DMS79 (cell line): ENCODE measurements at regions not wholly inside any gene's neighbourhood (a gene's known extent, or its start where the extent isn't known, plus 50 kb on each side); places are given as distances from the start of the nearest gene placed in this dataset.

ENCODE experiments used
- DNase-seq: peaks from one replicate; lab custom pipeline; 2025; lab: John Stamatoyannopoulos, UW

DNA sequence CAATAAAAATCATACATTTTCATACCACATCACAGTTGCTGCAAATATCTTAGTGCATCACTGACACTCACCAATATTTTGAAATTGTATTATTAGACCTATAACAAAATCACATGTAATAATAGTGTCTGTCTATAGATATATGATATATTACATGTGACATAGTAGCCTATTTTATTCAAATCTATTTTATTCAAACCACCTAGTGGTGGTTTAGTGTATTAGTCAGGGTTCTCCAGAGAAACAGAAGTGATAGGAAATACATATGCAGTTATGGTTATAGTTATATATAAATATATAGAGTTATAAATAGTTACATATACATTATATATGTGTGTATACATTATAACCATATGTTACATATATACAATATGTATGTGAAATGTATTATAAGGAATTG lies 366.5 kb upstream of the ARID1B start:
- DNase-seq, result no peak

DNA sequence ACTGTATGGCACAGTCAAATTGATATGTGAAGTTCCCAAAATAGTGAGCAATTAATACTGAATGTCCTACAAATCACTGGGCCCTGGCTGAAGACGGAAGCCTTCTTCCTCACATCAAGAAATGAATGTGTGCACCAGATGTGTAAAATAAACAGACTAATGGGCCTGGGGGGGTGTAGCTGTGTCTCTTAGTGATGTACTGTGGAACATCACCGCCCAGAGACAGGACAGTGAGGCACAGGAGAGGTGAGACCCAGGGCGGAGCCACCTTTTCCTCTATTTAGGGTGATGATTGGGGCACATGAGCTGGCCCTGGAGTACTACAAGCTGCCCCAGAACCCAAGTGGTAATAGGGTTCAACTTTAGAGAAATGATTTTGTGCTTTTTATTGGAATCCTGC lies 368.5 kb upstream of the ARID1B start:
- DNase-seq, result no peak

DNA sequence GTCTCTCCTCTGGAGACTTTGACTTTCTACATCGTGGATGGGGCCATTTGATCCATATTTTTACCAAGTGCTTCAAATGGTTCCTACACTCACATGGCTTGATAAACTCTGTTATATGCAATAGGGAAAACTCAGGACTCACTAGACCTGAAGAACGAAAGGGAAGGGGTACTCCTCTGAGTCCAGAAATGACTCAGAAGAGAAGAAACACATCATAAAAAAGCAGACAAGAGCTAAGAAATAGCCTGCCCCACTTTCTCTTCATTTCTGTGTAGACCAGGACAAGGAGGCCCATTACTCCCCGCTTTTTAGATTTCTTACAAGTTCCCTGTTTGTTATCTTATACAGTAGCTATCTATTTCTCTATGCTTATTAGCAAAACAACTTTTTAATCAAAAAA lies 369.8 kb upstream of the ARID1B start:
- DNase-seq, result no peak

DNA sequence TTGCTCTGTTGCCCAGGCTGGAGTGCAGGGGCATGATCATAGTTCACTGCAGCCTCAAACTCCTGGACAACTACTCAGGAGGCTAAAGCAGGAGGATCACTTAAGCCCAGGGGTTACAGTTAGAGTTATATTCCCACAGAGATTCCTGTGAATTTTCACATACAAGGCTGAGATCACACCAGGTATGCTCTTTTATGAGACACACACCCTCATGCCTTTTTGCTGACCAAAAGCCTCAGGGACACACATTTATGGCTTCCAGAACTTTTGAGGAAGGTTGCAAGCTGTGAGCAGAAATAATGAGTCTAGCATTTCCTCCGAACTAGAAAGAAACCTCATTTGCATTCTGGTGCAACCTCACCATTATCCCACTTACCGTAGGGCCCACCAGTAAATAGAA lies 370.5 kb upstream of the ARID1B start:
- DNase-seq, result no peak

DNA sequence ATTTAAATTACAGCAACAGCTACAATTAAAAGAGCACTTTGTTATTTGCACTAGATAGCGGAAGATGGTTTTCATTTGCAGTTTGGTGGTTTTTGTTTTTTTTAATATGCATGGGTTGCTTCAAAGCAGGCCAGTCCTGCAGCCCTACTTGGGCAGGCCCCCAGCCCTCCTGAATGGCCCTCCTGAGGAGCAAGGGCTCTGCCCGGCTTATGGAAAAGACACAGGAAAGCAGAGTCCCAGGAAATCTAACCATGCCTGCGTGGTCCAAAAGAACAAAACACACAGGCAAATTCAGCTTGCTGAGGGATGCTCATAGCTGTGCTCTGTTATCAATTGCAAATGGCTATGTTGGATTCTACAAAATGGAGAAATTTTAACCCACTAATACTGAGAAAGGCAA lies 371.1 kb upstream of the ARID1B start:
- no peak for DNase-seq

DNA sequence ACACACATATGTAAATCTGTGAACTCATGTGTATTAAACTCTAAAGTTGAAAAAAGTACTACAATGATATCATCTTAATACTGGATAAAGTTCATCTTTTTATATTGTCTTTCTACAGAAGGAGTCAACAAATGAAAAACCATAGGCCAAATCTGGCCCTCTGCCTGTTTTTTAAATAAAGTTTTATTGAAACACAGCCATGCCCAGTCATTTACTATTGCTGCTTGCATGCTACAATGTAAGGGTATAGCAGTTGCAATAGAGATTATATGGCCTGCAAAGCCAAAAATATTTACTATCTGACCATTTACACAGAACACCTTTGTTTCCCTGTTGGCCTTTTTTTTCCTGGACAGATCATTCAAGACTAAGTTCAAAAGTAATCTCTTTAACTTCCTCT lies 374.6 kb upstream of the ARID1B start:
- DNase-seq, result no peak

DNA sequence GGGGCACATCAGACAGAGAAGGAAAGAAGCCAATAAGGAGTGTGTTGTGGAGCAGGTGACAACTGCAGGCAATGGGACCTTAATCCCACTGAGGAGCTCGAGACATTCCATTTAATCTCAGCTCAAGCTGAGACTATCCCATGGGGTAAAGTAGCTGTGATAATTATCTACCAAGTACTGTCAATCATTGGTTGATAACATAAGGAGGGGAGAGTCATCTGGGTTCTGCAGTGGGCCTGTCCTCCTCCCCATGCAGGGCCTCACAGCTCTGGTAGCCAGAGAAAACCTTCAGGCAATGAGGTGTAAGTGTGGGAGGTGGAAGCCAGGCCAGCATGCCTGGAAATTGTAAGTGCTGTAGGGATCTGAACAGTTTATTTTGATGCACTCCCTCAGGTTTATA lies 375.0 kb upstream of the ARID1B start:
- no peak for DNase-seq

DNA sequence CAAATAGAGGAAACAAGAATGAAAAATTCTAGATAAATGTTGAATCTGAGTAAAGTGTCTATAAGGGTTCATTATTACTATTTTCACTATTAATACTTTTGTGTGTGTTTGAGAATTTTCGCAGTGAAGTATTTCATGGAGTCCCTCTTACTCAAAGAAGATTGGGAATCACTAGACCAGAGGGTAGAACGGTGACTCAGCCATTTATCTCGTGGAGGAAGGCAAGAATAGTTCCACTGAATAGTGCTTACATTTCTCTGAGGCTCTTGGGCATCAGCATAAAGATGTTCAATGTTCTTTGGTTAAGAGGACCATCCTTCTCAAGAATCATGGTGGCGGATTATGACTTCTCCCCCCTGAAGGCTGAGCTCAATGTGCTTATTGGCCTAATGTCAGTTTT lies 376.7 kb upstream of the ARID1B start:
- no peak for DNase-seq

DNA sequence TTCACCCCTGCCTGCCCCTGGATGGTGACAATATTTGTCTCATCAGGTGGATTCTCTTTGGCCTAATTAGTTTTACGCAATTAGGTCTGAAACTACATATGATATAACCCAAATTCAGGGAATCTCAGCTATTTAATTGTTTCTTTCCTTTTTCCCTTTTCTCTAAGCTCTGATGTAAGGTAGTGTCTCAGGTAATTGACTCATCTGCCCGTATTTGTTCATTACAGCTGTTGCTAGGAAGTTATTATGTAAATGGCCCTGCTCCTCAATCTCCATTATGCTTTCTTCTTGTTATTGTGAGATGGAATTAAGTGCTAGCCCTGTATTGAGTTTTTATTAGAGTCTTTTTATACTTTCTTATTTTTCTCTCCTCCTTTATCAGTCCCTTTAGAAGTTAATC lies 378.2 kb upstream of the ARID1B start:
- no peak for DNase-seq

DNA sequence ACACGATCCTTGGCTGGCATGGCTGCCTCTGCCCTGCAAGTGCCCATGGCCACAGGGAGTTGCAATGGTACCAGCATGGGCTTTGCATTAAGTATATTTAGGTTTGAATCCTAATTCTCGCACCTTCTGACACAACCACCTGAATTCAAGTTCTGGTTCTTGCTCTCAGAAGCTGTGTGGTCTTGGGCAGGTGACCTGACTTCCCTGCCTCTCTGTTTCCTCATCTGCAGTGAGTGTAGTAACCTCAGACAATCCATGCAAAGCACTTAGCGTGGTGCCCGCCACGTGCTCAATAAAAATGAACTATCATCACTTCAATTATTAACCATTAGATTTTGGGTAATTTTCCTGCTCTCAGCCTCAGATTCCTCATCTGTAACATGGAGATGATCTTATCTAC lies 378.8 kb upstream of the ARID1B start:
- no peak for DNase-seq

DNA sequence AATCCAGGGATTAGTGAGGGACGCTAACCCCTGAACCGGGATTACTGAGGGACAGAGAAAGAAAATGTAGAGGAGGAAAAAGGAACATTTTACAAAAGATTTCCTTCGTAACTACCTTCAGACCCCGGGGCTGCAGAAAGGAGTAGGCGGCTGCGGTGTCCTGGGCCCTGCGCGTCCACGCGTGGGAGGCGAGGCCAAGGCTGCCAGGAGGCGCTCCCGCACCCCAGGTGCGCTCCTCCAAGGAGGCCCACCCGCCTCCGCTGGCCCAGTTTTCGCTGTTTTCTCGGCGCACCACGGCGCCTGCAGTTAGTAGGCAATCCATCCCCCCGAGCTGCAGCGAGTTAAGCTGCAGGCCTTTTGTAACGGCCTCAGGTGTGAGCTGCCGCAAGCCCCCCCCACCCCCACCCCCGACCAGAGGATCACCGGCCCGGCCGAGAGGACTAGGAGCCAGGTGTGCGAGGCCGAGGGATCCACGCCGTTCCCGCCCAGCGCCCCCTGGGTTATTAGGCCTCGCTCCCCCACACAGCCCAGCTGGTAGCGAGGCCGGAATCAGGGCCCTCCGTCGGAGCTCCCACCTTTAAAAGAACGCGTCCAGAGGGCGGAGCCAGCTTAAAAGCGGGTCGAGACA lies 380.3 kb upstream of the ARID1B start:
- DNase-seq, result no peak

DNA sequence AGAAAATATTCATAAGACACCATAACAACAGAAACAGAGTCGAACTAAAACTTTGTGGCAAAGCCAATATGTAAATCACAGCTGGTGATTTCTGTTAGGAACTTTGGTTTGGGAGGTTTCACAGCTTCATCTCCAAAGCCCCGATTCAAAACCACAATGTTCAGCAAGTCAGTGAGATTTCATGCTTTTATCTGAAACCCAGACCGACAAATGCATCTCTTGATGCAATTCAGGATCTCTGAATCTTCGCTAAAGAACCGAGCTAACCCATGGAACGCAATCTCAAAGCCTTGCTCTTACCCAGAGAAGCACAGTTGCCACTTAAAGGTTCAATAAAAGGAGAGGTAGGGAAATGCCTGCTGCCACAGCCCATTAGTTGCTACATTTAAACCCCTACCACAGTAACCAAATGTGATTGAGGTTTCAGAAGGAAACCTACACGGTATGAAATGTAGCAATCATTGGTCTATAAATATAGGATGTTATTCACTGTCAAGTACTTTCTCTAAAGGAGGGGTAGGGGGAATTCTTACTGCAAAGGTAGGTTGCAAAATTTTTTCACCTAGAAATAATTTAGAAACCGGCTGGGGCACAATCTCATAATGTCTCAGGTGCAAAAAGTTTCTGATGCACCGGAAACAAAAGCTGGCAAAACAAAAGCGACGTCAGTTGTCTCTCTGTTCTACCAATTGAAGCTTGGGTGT lies 381.0 kb upstream of the ARID1B start:
- DNase-seq, result no peak

DNA sequence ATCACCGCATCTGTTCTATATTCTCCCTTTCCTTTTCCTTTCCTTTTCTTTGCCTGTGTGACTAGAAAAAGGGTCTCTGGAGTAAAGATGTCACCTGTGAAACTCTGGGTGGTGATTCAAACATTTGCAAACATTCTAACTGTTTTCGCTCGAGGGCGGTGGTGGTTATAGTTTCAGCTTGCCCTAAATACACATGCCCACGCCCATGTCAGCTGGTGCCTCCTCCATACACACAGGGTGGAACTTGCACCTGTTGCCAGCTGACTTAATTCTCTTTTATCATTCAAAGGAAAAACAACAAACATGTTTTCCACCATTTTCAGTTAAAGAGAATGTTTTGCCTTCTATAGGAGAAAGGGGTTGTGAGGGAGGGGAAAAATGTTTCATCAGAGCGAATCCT lies 381.9 kb upstream of the ARID1B start:
- DNase-seq, result no peak

DNA sequence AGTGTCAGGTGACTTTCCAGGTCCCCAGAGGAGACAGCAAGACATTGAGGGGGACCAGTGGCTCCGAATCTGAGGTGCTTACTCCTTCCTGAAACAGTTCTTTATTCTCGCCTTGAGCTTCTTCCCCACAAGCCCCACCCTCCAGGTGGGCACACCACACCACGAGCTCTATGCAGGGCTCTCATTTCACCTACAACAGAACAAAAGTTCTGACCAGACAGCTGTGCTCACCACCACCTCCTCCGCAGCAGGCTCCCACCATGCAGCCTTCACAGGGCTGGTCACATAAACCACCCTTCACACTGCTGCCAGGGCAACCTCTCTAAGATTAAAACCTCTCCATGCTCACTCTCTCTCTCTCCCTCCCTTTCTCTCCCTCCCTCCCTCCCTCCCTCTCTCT lies 384.5 kb upstream of the ARID1B start:
- DNase-seq, result no peak

DNA sequence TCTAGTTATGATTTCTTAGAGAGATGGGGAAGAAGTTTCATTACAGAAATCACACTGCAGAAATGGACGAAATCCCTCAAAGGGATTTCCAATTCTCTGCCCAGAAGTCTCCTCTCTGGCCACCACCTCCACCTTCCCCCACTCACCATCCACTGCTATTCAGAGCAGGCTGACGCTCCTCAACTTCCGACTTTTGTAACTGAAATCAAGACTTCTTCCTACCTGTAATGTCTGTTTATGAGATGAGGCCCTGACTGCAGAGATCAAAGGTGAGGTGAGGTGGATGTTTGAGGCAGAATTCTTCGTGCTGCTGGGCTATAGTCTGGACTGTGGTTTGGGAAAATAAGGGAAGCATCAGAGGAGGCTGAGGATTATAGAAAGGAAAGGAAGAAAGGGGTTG lies 385.2 kb upstream of the ARID1B start:
- no peak for DNase-seq

DNA sequence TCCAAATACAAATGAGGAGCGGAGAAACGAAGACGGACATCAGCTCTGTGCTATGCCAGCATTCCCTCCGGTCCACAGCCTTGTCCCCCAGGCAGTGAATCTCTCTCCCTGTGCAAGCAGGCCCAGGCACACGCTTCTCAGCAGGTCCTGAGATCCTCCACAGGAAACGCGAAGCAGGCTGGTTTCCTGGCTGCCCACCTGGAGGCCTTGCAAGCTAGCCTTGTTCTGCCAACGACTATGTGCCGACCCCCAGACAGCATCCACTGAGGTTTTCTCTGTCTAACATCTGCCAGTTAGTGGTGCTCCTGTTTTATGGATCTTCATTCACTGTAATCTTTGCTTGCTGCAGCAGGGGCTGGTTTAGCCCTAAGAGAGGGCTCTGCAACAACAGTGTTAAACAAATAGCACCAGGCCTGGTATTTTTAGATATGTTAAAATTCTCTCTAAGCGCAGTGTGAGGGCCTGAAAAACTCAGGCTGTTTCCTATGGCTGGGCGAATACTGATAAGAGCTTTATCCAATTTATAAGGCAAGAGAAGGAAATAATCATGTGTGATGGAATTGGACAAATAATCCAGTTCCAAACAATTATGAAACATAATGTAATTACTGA lies 386.0 kb upstream of the ARID1B start:
- DNase-seq, result no peak

DNA sequence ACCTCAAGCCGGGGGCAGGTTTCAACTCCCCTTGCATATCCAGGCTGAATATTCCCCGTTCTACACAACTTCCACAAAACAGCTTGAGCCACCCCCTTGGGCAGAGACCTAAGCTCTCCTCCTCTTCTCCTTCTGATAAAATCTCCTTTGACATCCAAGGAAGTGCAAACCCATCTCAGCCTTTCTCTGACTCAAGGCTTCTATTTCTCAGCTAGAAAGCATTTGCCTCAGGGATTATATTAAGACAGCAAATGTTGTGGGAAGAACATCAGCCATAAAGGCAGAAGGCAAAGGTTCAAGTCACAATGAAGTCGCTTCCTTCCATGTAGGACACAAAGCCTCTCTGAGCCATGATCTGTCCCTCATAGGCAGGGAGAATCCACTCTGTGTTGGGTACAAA lies 386.6 kb upstream of the ARID1B start:
- no peak for DNase-seq

DNA sequence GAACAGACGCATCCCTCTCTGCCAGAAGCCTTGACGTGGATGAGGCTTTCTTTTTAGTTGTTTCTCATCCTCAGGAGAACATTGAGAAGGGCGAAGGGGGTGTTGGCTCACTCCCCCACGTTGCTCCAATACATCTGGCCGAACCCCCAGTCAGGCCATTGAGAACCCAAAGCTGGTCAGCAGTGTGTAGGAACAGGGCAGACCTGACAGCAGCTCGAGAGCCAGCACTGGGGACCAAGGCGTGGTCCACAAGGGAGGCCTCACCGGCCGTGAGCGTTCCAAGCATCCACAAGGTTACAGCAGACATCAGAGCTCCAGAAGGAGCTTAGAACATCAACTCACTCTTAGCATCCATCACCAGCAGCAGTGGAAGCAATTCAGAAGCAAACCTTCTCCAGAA lies 387.9 kb upstream of the ARID1B start:
- no peak for DNase-seq

DNA sequence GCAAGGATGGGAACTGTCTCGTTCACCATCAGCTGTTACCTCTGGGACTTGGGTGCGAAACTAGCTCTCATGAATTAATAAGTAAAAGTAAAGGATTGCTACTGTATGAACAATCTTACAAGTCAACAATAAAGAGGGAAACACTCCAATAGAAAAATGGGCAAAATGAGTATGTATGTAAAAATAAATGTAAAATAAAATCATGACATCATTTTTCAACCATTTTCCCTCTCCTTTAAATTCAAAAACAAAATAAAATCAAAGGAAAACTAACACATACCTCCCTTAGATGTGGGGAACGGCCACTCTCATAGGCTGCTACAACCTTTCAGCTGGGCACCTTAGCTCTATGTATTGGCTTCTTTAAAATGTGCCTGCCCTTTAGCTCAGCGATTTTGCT lies 389.7 kb upstream of the ARID1B start:
- no peak for DNase-seq

DNA sequence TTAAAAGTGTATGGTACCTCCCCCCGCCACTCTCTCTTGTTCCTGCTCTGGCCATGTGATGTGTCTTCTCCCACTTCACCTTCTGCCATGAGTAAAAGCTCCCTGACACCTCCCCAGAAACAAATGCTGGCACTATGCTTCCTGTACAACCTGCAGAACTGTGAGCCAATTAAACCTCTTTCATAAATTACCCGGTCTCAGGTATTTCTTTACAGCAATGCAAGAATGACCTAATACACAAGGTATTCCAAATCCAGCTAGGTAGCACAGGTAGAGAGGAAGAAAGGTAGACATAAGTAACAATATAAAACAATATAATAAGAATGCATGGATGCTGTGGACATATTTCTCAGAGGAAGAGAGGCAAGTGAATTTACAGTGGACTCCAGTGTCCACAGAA lies 394.1 kb upstream of the ARID1B start:
- no peak for DNase-seq

DNA sequence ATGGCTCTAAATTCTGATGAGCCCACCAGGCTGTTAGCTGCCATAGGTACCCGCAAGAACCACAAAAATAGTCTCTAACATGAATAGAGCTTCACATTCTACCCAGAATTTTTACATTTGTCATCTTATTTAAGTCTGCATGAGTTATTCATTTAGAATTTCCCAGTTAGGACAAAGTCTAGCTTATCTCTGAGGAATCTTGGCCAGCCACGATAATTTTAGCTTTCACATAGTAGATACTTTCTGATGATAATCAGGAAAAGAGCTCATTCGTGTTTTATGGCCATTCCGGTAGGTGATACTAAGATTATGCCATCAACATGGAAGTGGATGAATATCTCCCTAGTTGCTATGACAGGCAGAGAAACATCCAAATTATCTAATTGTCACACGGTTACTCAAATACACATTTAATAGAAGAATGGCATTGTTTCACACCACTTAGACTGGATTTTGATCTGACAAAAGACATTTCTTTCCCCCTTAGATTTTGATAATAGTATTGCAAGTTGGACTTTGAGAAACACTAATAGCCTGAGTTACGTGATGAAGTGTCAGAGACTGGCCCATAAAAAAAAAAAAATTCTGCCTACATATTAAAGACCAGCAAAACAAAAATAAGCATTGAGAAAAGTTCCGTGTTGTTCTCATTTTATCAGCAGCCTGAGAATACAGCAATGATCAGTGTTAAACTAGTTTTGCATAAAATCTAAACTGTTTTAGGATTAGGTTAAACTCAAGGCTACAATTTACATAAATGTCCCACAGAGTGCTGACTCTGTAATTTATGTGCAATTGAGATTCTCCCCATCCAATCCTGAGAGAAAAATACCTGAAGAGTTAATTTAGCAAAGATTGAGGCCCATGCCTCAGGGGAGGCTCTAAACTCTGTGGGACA lies 397.5 kb upstream of the ARID1B start:
- DNase-seq, result no peak

DNA sequence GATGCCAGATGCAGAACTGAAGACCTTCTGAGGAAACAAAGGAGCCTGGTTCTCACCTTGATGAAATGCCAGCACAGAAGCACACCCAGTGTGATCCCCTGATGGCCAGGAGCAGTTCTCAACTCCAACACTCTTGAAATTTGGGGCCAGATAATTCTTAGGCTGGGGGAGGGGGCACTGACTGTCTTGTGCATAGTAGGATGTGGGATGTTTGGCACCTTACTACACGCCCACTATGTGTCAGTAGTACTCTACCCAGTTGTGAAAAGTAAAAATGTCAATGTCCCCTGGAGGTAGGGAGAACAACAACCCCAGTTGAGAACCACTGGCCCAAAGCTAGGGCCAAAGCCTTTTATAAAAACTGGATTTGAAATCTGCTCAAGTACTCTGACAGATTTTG lies 398.3 kb upstream of the ARID1B start:
- no peak for DNase-seq

DNA sequence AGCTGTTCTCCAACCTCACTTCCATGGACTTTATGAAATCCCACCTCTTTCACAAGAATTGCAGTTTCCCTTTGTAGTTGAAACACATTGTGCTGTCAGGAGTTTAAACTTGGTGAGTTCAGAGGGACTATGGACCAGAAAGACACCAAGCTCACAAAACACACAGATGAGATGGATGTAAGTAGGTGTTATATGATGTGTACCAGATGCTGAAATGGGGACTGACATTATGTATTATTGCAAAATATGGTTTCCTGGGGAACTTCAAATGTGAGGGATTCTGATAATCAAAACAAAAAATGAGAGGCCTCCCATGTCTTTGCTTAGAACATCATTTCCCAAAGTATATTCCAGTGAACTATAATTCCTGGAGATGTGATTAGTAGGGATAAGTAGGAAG lies 401.1 kb upstream of the ARID1B start:
- DNase-seq, result no peak
